Loucy (cell line): ENCODE measurements at regions not wholly inside any gene's neighbourhood (a gene's known extent, or its start where the extent isn't known, plus 50 kb on each side); places are given as distances from the start of the nearest gene placed in this dataset.

ENCODE experiments used
- H2AFZ ChIP-seq: fragments of 200-600 bp; sonication (generic); 2 replicates; pipeline ENCODE4 v1.6.0; 2016; ENCODE audit warnings: antibody characterized with exemption, mild to moderate bottlenecking, low read length, moderate library complexity
- H3F3A ChIP-seq: fragments of 200-600 bp; 2 replicates; pipeline ENCODE4 v1.6.0; 2016; ENCODE audit warnings: antibody characterized with exemption, low read depth, mild to moderate bottlenecking
- H3K27me3 ChIP-seq: fragments of 200-600 bp; sonication (generic); 2 replicates; pipeline ENCODE4 v1.6.1; 2014; ENCODE audit warnings: low read length, mild to moderate bottlenecking; ENCODE audit not compliant: insufficient read depth, poor library complexity, severe bottlenecking
- H3K36me3 ChIP-seq: fragments of 200-600 bp; sonication (generic); 2 replicates; pipeline ENCODE4 v1.6.1; 2016; ENCODE audit warnings: low read length; ENCODE audit not compliant: insufficient read depth
- H3K4me1 ChIP-seq: fragments of 200-600 bp; sonication (generic); 2 replicates; pipeline ENCODE4 v1.5.1; 2014; ENCODE audit warnings: low read length, mild to moderate bottlenecking; ENCODE audit not compliant: insufficient read depth, poor library complexity, severe bottlenecking
- H3K4me2 ChIP-seq: fragments of 200-600 bp; sonication (generic); 2 replicates; pipeline ENCODE4 v1.6.0; 2014; ENCODE audit warnings: antibody characterized with exemption, low read length, low read depth, mild to moderate bottlenecking; ENCODE audit not compliant: poor library complexity, severe bottlenecking
- H3K4me3 ChIP-seq: fragments of 200-600 bp; sonication (generic); 2 replicates; pipeline ENCODE4 v1.5.1; 2014; ENCODE audit warnings: low read length, mild to moderate bottlenecking, mixed read lengths; ENCODE audit not compliant: poor library complexity, severe bottlenecking
- H3K79me2 ChIP-seq: fragments of 200-600 bp; sonication (generic); 2 replicates; pipeline ENCODE4 v1.6.1; 2014; ENCODE audit warnings: low read length; ENCODE audit not compliant: insufficient read depth
- H3K9ac ChIP-seq: fragments of 200-600 bp; sonication (generic); 2 replicates; pipeline ENCODE4 v1.6.0; 2014; ENCODE audit warnings: mild to moderate bottlenecking, low read depth, low read length, moderate library complexity; ENCODE audit not compliant: poor library complexity, severe bottlenecking
- H3K9me2 ChIP-seq: fragments of 200-600 bp; sonication (generic); replicated peaks from 2 replicates; pipeline ENCODE4 v1.6.1; 2016; ENCODE audit warnings: low read depth, low read length, mixed read lengths
- H3K9me3 ChIP-seq: fragments of 200-600 bp; sonication (generic); 2 replicates; pipeline ENCODE4 v1.6.1; 2014; ENCODE audit warnings: mild to moderate bottlenecking, antibody characterized with exemption, low read length, low read depth; ENCODE audit not compliant: insufficient read depth
- H4K20me1 ChIP-seq: fragments of 200-600 bp; sonication (generic); 2 replicates; pipeline ENCODE4 v1.6.0; 2014; ENCODE audit warnings: antibody characterized with exemption, low read length, mild to moderate bottlenecking; ENCODE audit not compliant: insufficient read depth, poor library complexity, severe bottlenecking
- EZH2phosphoT487 ChIP-seq: fragments of 200-600 bp; IDR thresholded peaks from 2 replicates; pipeline ENCODE4 v1.6.1; 2018; ENCODE audit warnings: antibody characterized with exemption, mild to moderate bottlenecking, moderate library complexity, borderline replicate concordance
- TF ChIP-seq, protein P1 (sequence below): fragments of 200-600 bp; sonication (generic); conservative IDR thresholded peaks from 2 replicates; pipeline ENCODE4 v1.5.1; 2014; ENCODE audit warnings: mild to moderate bottlenecking, antibody characterized with exemption, low read length

DNA sequence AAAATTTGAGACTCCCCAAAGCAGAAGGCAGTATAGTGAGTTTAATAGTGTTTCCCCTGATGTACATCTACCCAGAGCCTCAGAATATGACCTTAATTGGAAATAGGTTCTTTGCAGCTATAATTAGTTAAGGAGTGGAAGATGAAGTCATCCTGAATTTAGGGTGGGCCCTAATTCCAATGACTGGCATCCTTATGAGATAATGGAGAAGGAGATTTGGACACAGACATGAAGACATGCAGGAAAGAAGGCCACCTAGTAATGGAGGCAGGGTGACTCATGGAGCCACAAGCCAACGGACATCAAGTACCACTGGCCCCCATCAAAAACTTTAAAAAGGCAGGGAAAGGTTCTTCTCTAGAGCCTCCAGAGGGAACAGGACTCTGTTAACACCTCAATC, 308.9 kb downstream of the TXNL1 start:
- Histone ChIP-seq H2AFZ (no peak overlapping the region), H3F3A (no peaks in the 10 kb centered on the region), H3K4me1 (no peaks in the 10 kb centered on the region), H3K4me2 (no peak overlapping the region), H3K9me2 (no peaks in the 10 kb centered on the region), H3K36me3 (no peaks in the 10 kb centered on the region), H3K27me3 (no peaks in the 10 kb centered on the region), H4K20me1 (no peaks in the 10 kb centered on the region), H3K4me3 (no peak overlapping the region), H3K9me3 (no peaks in the 10 kb centered on the region), H3K9ac (no peak overlapping the region), H3K79me2 (no peaks in the 10 kb centered on the region)
- TF ChIP-seq, protein P1, sequence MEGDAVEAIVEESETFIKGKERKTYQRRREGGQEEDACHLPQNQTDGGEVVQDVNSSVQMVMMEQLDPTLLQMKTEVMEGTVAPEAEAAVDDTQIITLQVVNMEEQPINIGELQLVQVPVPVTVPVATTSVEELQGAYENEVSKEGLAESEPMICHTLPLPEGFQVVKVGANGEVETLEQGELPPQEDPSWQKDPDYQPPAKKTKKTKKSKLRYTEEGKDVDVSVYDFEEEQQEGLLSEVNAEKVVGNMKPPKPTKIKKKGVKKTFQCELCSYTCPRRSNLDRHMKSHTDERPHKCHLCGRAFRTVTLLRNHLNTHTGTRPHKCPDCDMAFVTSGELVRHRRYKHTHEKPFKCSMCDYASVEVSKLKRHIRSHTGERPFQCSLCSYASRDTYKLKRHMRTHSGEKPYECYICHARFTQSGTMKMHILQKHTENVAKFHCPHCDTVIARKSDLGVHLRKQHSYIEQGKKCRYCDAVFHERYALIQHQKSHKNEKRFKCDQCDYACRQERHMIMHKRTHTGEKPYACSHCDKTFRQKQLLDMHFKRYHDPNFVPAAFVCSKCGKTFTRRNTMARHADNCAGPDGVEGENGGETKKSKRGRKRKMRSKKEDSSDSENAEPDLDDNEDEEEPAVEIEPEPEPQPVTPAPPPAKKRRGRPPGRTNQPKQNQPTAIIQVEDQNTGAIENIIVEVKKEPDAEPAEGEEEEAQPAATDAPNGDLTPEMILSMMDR: no peak
- TF ChIP-seq EZH2phosphoT487: no peak

GRCh38 chr18:56327191-56327885, 311.1 kb downstream of the TXNL1 start:
- no peaks in the 10 kb centered on the region for H3K27me3 ChIP-seq
- no peak overlapping the region for H3K4me2 ChIP-seq
- no peak for TF ChIP-seq EZH2phosphoT487
- TF ChIP-seq, protein P1: no peak
- no peaks in the 10 kb centered on the region for H3K9me3 ChIP-seq
- H2AFZ ChIP-seq: no peak overlapping the region
- H3K4me1 ChIP-seq: peaks cover 3% of the 10 kb centered on the region
- no peaks in the 10 kb centered on the region for H4K20me1 ChIP-seq
- H3K9ac ChIP-seq: no peak overlapping the region
- H3K4me3 ChIP-seq: no peak overlapping the region
- H3K79me2 ChIP-seq: no peaks in the 10 kb centered on the region
- H3F3A ChIP-seq: no peaks in the 10 kb centered on the region
- H3K36me3 ChIP-seq: no peaks in the 10 kb centered on the region
- H3K9me2 ChIP-seq: no peaks in the 10 kb centered on the region

GRCh38 chr18:56326336-56327072, 311.9 kb downstream of the TXNL1 start:
- Histone ChIP-seq H3F3A (no peaks in the 10 kb centered on the region), H3K27me3 (no peaks in the 10 kb centered on the region), H3K9ac (no peak overlapping the region), H3K4me1 (peaks cover 3% of the 10 kb centered on the region), H2AFZ (no peak overlapping the region), H3K9me2 (no peaks in the 10 kb centered on the region), H3K79me2 (no peaks in the 10 kb centered on the region), H4K20me1 (no peaks in the 10 kb centered on the region), H3K4me2 (no peak overlapping the region), H3K9me3 (no peaks in the 10 kb centered on the region), H3K36me3 (no peaks in the 10 kb centered on the region), H3K4me3 (no peak overlapping the region)
- no peak for TF ChIP-seq EZH2phosphoT487
- TF ChIP-seq, protein P1: no peak
